WTC11 (cell line): ENCODE measurements at regions not wholly inside any gene's neighbourhood (a gene's known extent, or its start where the extent isn't known, plus 50 kb on each side); places are given as distances from the start of the nearest gene placed in this dataset.

Source experiments
- ATAC-seq: fragments of 200-7000 bp; cut with Tn5 transposase; 2 replicates; pipeline ENCODE4 v1.10.0; 2021; ENCODE audit warnings: mild to moderate bottlenecking, moderate library complexity
- CTCF ChIA-PET: fragments of 300-600 bp; sonication (Branson Sonifier 250); formaldehyde crosslinking; loops from one replicate; lab custom pipeline; 2021; ENCODE audit warnings: antibody characterized with exemption; lab: Charles Lee
- POLR2A ChIA-PET: fragments of 350-600 bp; sonication (Branson Sonifier 250); formaldehyde crosslinking; loops from one replicate; lab custom pipeline; 2021; ENCODE audit warnings: antibody characterized with exemption; lab: Charles Lee
- DNase-seq: peaks from one replicate; pipeline ENCODE4 v3.0.0; 2021; ENCODE audit warnings: low spot score
- H3K27ac Mint-ChIP-seq: 2 replicates; pipeline ENCODE4 v1.8.0; 2021; ENCODE audit warnings: mixed read lengths
- H3K27me3 Mint-ChIP-seq: 2 replicates; pipeline ENCODE4 v1.8.0; 2021; ENCODE audit warnings: low read depth, mild to moderate bottlenecking, moderate library complexity, mixed read lengths
- H3K36me3 Mint-ChIP-seq: 2 replicates; pipeline ENCODE4 v1.8.0; 2021; ENCODE audit warnings: mixed read lengths
- H3K4me1 Mint-ChIP-seq: 2 replicates; pipeline ENCODE4 v1.8.0; 2022; ENCODE audit warnings: mixed read lengths
- H3K4me3 Mint-ChIP-seq: 2 replicates; pipeline ENCODE4 v1.8.0; 2021; ENCODE audit warnings: mild to moderate bottlenecking, moderate library complexity, mixed read lengths
- H3K9me3 Mint-ChIP-seq: 2 replicates; pipeline ENCODE4 v1.8.0; 2021; ENCODE audit warnings: mixed read lengths
- CBFB ChIP-seq: sonication (generic); formaldehyde crosslinking; IDR thresholded peaks from 2 replicates; pipeline ENCODE4 v1.8.1; 2022; ENCODE audit warnings: mild to moderate bottlenecking, low read depth, missing genetic modification reagents
- EMX1 ChIP-seq: fragments of 250-450 bp; sonication (Bioruptor Pico); IDR thresholded peaks from 2 replicates; pipeline ENCODE4 v1.8.0; 2021; ENCODE audit warnings: mild to moderate bottlenecking
- KAT7 ChIP-seq: sonication (generic); formaldehyde crosslinking; IDR thresholded peaks from 2 replicates; pipeline ENCODE4 v1.8.1; 2023; ENCODE audit warnings: missing genetic modification reagents, mild to moderate bottlenecking, borderline replicate concordance
- PRRX2 ChIP-seq: fragments of 250-450 bp; sonication (Bioruptor Pico); IDR thresholded peaks from 2 replicates; pipeline ENCODE4 v1.8.0; 2021; ENCODE audit warnings: mild to moderate bottlenecking
- RELA ChIP-seq: sonication (generic); formaldehyde crosslinking; IDR thresholded peaks from 2 replicates; pipeline ENCODE4 v1.8.1; 2022; ENCODE audit warnings: missing genetic modification reagents, mild to moderate bottlenecking, borderline replicate concordance
- RORB ChIP-seq: fragments of 250-450 bp; sonication (Bioruptor Pico); IDR thresholded peaks from 2 replicates; pipeline ENCODE4 v1.9.0; 2021; ENCODE audit warnings: mild to moderate bottlenecking
- SMAD4 ChIP-seq: sonication (generic); formaldehyde crosslinking; IDR thresholded peaks from 2 replicates; pipeline ENCODE4 v1.8.0; 2022; ENCODE audit warnings: mild to moderate bottlenecking, missing genetic modification reagents
- ZBTB21 ChIP-seq: sonication (generic); formaldehyde crosslinking; IDR thresholded peaks from 2 replicates; pipeline ENCODE4 v1.8.1; 2023; ENCODE audit warnings: mild to moderate bottlenecking, missing genetic modification reagents, borderline replicate concordance
- ZBTB43 ChIP-seq: sonication (generic); formaldehyde crosslinking; IDR thresholded peaks from 2 replicates; pipeline ENCODE4 v1.8.1; 2023; ENCODE audit warnings: mild to moderate bottlenecking, missing genetic modification reagents
- ZNF121 ChIP-seq: sonication (generic); formaldehyde crosslinking; IDR thresholded peaks from 2 replicates; pipeline ENCODE4 v1.8.0; 2023; ENCODE audit warnings: missing genetic modification reagents
- ZNF219 ChIP-seq: sonication (generic); formaldehyde crosslinking; IDR thresholded peaks from 2 replicates; pipeline ENCODE4 v1.8.0; 2023; ENCODE audit warnings: missing genetic modification reagents, mild to moderate bottlenecking, borderline replicate concordance
- ZNF281 ChIP-seq: sonication (generic); formaldehyde crosslinking; IDR thresholded peaks from 2 replicates; pipeline ENCODE4 v1.8.0; 2023; ENCODE audit warnings: mild to moderate bottlenecking, missing genetic modification reagents
- ZNF317 ChIP-seq: sonication (generic); formaldehyde crosslinking; IDR thresholded peaks from 2 replicates; pipeline ENCODE4 v1.8.1; 2023; ENCODE audit warnings: low read depth, mild to moderate bottlenecking, moderate library complexity, missing genetic modification reagents, borderline replicate concordance
- TF ChIP-seq, protein P1 (sequence below): fragments of 250-450 bp; sonication (Bioruptor Pico); IDR thresholded peaks from 2 replicates; pipeline ENCODE4 v1.9.0; 2021; ENCODE audit warnings: mild to moderate bottlenecking
- TF ChIP-seq, protein P2 (sequence below): sonication (generic); formaldehyde crosslinking; conservative IDR thresholded peaks from 2 replicates; pipeline ENCODE4 v1.8.1; 2023; ENCODE audit warnings: mild to moderate bottlenecking, low read depth, missing genetic modification reagents, moderate library complexity
- TF ChIP-seq, protein P3 (sequence below): sonication (generic); formaldehyde crosslinking; IDR thresholded peaks from 2 replicates; pipeline ENCODE4 v1.8.0; 2022; ENCODE audit warnings: mild to moderate bottlenecking, missing genetic modification reagents
- TF ChIP-seq, protein P4 (sequence below): fragments of 250-450 bp; sonication (Bioruptor Pico); IDR thresholded peaks from 2 replicates; pipeline ENCODE4 v2.1.2; 2022; ENCODE audit warnings: mild to moderate bottlenecking, moderate library complexity

- ChIA-PET POLR2A (no interaction called here), CTCF (interaction anchor here (0.6 to 5.9 kb wide), 3 partner anchors 10 to 191 kb away, joined by 3 to 39 read pairs (median 20); no protein-coding TSS in a partner anchor)
- peaks cover 3% of the 10 kb centered on the region; the same call in 1 of the 2 replicates for H3K9me3 Mint-ChIP-seq
- no peak for TF ChIP-seq PRRX2
- TF ChIP-seq ZNF281 = no peak
- TF ChIP-seq, protein P1, sequence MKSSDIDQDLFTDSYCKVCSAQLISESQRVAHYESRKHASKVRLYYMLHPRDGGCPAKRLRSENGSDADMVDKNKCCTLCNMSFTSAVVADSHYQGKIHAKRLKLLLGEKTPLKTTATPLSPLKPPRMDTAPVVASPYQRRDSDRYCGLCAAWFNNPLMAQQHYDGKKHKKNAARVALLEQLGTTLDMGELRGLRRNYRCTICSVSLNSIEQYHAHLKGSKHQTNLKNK (CRISPR knock-in tag) = no peak
- TF ChIP-seq, protein P2, sequence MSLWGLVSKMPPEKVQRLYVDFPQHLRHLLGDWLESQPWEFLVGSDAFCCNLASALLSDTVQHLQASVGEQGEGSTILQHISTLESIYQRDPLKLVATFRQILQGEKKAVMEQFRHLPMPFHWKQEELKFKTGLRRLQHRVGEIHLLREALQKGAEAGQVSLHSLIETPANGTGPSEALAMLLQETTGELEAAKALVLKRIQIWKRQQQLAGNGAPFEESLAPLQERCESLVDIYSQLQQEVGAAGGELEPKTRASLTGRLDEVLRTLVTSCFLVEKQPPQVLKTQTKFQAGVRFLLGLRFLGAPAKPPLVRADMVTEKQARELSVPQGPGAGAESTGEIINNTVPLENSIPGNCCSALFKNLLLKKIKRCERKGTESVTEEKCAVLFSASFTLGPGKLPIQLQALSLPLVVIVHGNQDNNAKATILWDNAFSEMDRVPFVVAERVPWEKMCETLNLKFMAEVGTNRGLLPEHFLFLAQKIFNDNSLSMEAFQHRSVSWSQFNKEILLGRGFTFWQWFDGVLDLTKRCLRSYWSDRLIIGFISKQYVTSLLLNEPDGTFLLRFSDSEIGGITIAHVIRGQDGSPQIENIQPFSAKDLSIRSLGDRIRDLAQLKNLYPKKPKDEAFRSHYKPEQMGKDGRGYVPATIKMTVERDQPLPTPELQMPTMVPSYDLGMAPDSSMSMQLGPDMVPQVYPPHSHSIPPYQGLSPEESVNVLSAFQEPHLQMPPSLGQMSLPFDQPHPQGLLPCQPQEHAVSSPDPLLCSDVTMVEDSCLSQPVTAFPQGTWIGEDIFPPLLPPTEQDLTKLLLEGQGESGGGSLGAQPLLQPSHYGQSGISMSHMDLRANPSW (CRISPR knock-in tag) = no peak
- no peak for TF ChIP-seq ZBTB21
- TF ChIP-seq CBFB (CRISPR knock-in tag) = no peak
- no peak for TF ChIP-seq ZNF219 (CRISPR knock-in tag)
- TF ChIP-seq, protein P3, sequence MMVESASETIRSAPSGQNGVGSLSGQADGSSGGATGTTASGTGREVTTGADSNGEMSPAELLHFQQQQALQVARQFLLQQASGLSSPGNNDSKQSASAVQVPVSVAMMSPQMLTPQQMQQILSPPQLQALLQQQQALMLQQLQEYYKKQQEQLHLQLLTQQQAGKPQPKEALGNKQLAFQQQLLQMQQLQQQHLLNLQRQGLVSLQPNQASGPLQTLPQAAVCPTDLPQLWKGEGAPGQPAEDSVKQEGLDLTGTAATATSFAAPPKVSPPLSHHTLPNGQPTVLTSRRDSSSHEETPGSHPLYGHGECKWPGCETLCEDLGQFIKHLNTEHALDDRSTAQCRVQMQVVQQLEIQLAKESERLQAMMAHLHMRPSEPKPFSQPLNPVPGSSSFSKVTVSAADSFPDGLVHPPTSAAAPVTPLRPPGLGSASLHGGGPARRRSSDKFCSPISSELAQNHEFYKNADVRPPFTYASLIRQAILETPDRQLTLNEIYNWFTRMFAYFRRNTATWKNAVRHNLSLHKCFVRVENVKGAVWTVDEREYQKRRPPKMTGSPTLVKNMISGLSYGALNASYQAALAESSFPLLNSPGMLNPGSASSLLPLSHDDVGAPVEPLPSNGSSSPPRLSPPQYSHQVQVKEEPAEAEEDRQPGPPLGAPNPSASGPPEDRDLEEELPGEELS (CRISPR knock-in tag) = no peak
- no peak for TF ChIP-seq RELA (CRISPR knock-in tag)
- TF ChIP-seq ZNF317 (CRISPR knock-in tag) = no peak
- no peak overlapping the region for H3K4me3 Mint-ChIP-seq
- H3K27me3 Mint-ChIP-seq = peaks cover 26% of the 10 kb centered on the region
- no peak for ATAC-seq
- no peak overlapping the region for H3K27ac Mint-ChIP-seq
- H3K4me1 Mint-ChIP-seq = peaks cover 9% of the 10 kb centered on the region
- H3K36me3 Mint-ChIP-seq = no peaks in the 10 kb centered on the region
- no peak for DNase-seq
Observed at GRCh38 chr11:30153008-30153407, 77.8 kb upstream of the FSHB start.

DNA sequence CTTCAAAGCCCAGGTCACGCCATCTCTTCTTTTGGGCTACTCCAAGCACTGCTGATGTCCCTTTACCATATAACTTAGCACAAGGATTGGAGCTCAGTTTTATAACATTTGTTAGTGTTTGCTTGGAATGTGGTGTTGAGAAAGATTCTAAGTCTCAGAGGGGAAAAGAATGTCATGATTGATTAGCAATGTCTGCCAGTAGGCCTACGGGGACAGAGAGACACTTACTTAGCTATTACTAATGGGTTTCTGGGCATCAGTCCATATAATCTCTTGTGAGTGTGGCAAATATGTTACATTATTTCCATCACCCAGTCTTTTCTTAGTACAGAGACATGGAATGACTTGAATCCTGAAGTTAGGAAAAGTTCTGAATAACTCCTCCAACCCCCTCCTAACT is 75.4 kb upstream of the FSHB start:
- no peak for ATAC-seq
- H3K27me3 Mint-ChIP-seq = peaks cover 3% of the 10 kb centered on the region
- H3K9me3 Mint-ChIP-seq = peaks cover 3% of the 10 kb centered on the region; the same call in 1 of the 2 replicates
- TF ChIP-seq, protein P2 (CRISPR knock-in tag) = no peak
- TF ChIP-seq KAT7 (CRISPR knock-in tag) (no peak), RORB (no peak), SMAD4 (no peak), CBFB (CRISPR knock-in tag) (no peak), EMX1 (no peak), ZBTB43 (CRISPR knock-in tag) (no peak), ZNF121 (CRISPR knock-in tag) (no peak)
- TF ChIP-seq, protein P1 (CRISPR knock-in tag) = no peak
- TF ChIP-seq, protein P4, sequence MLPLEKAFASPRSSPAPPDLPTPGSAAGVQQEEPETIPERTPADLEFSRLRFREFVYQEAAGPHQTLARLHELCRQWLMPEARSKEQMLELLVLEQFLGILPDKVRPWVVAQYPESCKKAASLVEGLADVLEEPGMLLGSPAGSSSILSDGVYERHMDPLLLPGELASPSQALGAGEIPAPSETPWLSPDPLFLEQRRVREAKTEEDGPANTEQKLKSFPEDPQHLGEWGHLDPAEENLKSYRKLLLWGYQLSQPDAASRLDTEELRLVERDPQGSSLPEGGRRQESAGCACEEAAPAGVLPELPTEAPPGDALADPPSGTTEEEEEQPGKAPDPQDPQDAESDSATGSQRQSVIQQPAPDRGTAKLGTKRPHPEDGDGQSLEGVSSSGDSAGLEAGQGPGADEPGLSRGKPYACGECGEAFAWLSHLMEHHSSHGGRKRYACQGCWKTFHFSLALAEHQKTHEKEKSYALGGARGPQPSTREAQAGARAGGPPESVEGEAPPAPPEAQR = no peak
- DNase-seq = no peak
- POLR2A ChIA-PET = no interaction called here
- H3K4me3 Mint-ChIP-seq = no peak overlapping the region
- H3K27ac Mint-ChIP-seq = no peak overlapping the region
- CTCF ChIA-PET = interaction anchor here (1.1 kb wide), 1 partner anchor 27 kb away, joined by 3 read pairs; no protein-coding TSS in a partner anchor
- H3K4me1 Mint-ChIP-seq = peaks cover 9% of the 10 kb centered on the region
- no peaks in the 10 kb centered on the region for H3K36me3 Mint-ChIP-seq
